Keratinocyte (primary cell): ENCODE measurements at regions not wholly inside any gene's neighbourhood (a gene's known extent, or its start where the extent isn't known, plus 50 kb on each side); places are given as distances from the start of the nearest gene placed in this dataset.

Experiments
- DNase-seq: peaks from one replicate; pipeline ENCODE4 v3.0.0-alpha.2; 2011; ENCODE audit warnings: low read depth, missing footprints, low spot score
- FAIRE-seq: peaks from 2 replicates; lab custom pipeline; 2011; peaks lifted over from hg19 to GRCh38; lab: Jason Lieb, UNC
- H2AFZ ChIP-seq: 2 replicates; pipeline ENCODE4 v1.6.0; 2012; ENCODE audit warnings: low read length, control low read depth, inconsistent platforms; ENCODE audit not compliant: control insufficient read depth
- H3K27ac ChIP-seq: 2 replicates; pipeline ENCODE4 v1.5.1; 2011; ENCODE audit warnings: low read length; ENCODE audit not compliant: control insufficient read depth, insufficient read depth
- H3K27me3 ChIP-seq: 3 replicates; pipeline ENCODE4 v1.6.0; 2011; ENCODE audit warnings: low read length; ENCODE audit not compliant: control insufficient read depth, insufficient read depth; ENCODE audit errors: extremely low read depth
- H3K36me3 ChIP-seq, 2 experiments: 2 replicates in 1 of 2; 3 replicates in 1 of 2; pipeline ENCODE4 v1.5.1; 2011; ENCODE audit warnings: low read length in 2 of 2, mild to moderate bottlenecking in 1 of 2; ENCODE audit not compliant: control insufficient read depth in 2 of 2, insufficient read depth in 2 of 2; ENCODE audit errors: extremely low read depth in 1 of 2
- H3K4me1 ChIP-seq: 3 replicates; pipeline ENCODE4 v1.5.1; 2011; ENCODE audit warnings: low read length; ENCODE audit not compliant: control insufficient read depth, insufficient read depth; ENCODE audit errors: extremely low read depth
- H3K4me2 ChIP-seq: 3 replicates; pipeline ENCODE4 v1.6.0; 2011; ENCODE audit warnings: low read depth, low read length; ENCODE audit not compliant: control insufficient read depth, insufficient read depth; ENCODE audit errors: extremely low read depth
- H3K4me3 ChIP-seq, 3 experiments: fragments of 200-600 bp in 1 of 3; sonication (generic) in 1 of 3; 2 replicates in 2 of 3; 3 replicates in 1 of 3; pipeline ENCODE4 v1.5.1; 2011 to 2016; ENCODE audit warnings: low read length in 3 of 3, mild to moderate bottlenecking in 3 of 3, control low read depth in 2 of 3, inconsistent platforms in 1 of 3, low read depth in 1 of 3, mixed read lengths in 1 of 3, mixed run types in 1 of 3, moderate library complexity in 1 of 3; ENCODE audit not compliant: control insufficient read depth in 2 of 3, insufficient read depth in 2 of 3; ENCODE audit errors: extremely low read depth in 1 of 3
- H3K79me2 ChIP-seq: 2 replicates; pipeline ENCODE4 v1.6.0; 2012; ENCODE audit warnings: low read length; ENCODE audit not compliant: control insufficient read depth, insufficient read depth
- H3K9ac ChIP-seq: 3 replicates; pipeline ENCODE4 v1.6.0; 2011; ENCODE audit warnings: low read length; ENCODE audit not compliant: control insufficient read depth, insufficient read depth; ENCODE audit errors: extremely low read depth
- H3K9me1 ChIP-seq: 3 replicates; pipeline ENCODE4 v1.6.0; 2011; ENCODE audit warnings: low read length; ENCODE audit not compliant: control insufficient read depth, insufficient read depth; ENCODE audit errors: extremely low read depth
- H3K9me3 ChIP-seq: 2 replicates; pipeline ENCODE4 v1.5.1; 2012; ENCODE audit warnings: low read depth, low read length; ENCODE audit not compliant: control insufficient read depth
- H4K20me1 ChIP-seq: 3 replicates; pipeline ENCODE4 v1.6.0; 2011; ENCODE audit warnings: low read length; ENCODE audit not compliant: control insufficient read depth, insufficient read depth; ENCODE audit errors: extremely low read depth
- EZH2 ChIP-seq: IDR thresholded peaks from one replicate; pipeline ENCODE4 v1.6.1; 2012; ENCODE audit warnings: inconsistent platforms, mild to moderate bottlenecking, low read length, moderate library complexity
- dilution Hi-C: fragments of 300-500 bp; cut with MboI; formaldehyde crosslinking; loops from one replicate; pipeline ENCODE4 v1.7.0; 2020; ENCODE audit warnings: low sequenced_read_pairs; ENCODE audit not compliant: extremely low pct_ligation_motif_present
- TF ChIP-seq, protein P1 (sequence below), 3 experiments: IDR thresholded peaks in 1 of 3; conservative IDR thresholded peaks in 1 of 3; optimal IDR thresholded peaks in 1 of 3; 2 replicates in 2 of 3; 3 replicates in 1 of 3; pipeline versions ENCODE3 to v1.5.1; 2011; ENCODE audit warnings: low read length in 3 of 3, mild to moderate bottlenecking in 3 of 3, moderate library complexity in 2 of 3, control low read depth in 1 of 3, inconsistent platforms in 1 of 3; ENCODE audit not compliant: insufficient read depth in 2 of 3; ENCODE audit errors: extremely low read depth in 1 of 3

DNA sequence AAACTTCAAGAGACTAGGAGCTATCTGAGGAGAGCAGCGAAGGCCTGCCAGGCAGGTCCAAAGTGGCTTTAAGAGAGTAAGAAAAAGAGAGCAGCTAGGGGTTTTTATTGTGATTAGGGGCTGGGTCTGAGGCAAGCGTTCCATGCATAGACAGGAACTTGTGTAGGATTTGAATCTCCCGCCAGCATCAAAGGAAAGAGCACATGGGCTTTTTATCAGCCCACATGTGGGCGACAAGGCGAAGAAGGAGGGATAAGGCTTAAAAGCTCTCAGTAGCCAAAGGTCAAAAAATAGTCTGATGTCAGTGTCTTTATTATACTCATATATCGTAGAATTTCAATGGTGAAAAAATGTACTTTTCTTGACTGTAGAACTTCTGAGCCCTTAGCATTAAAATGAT lies 178.5 kb upstream of the TMEFF2 start:
- no peaks in the 10 kb centered on the region for H3K79me2 ChIP-seq
- H3K9me1 ChIP-seq: no peaks in the 10 kb centered on the region
- TF ChIP-seq, protein P1, sequence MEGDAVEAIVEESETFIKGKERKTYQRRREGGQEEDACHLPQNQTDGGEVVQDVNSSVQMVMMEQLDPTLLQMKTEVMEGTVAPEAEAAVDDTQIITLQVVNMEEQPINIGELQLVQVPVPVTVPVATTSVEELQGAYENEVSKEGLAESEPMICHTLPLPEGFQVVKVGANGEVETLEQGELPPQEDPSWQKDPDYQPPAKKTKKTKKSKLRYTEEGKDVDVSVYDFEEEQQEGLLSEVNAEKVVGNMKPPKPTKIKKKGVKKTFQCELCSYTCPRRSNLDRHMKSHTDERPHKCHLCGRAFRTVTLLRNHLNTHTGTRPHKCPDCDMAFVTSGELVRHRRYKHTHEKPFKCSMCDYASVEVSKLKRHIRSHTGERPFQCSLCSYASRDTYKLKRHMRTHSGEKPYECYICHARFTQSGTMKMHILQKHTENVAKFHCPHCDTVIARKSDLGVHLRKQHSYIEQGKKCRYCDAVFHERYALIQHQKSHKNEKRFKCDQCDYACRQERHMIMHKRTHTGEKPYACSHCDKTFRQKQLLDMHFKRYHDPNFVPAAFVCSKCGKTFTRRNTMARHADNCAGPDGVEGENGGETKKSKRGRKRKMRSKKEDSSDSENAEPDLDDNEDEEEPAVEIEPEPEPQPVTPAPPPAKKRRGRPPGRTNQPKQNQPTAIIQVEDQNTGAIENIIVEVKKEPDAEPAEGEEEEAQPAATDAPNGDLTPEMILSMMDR (optimal IDR thresholded peaks at IDR 0.05 in 1 of 3, IDR thresholded peaks at IDR 0.05 in 1 of 3, conservative IDR thresholded peaks at IDR 0.05 in 1 of 3; ENCODE audit: extremely low read depth in 1 of 3, insufficient read depth in 2 of 3, low read length in 3 of 3): no peak
- no peaks in the 10 kb centered on the region for H4K20me1 ChIP-seq
- no peaks in the 10 kb centered on the region for H3K9me3 ChIP-seq
- H3K4me1 ChIP-seq: no peaks in the 10 kb centered on the region
- H2AFZ ChIP-seq: no peak overlapping the region
- H3K36me3 ChIP-seq: no peaks in the 10 kb centered on the region
- FAIRE-seq: no peak
- no peak overlapping the region for H3K4me2 ChIP-seq
- no peak overlapping the region for H3K27ac ChIP-seq
- no peak for DNase-seq
- no peaks in the 10 kb centered on the region for H3K27me3 ChIP-seq
- dilution Hi-C loops: no loop called here
- H3K4me3 ChIP-seq: no peak overlapping the region
- no peak overlapping the region for H3K9ac ChIP-seq

DNA sequence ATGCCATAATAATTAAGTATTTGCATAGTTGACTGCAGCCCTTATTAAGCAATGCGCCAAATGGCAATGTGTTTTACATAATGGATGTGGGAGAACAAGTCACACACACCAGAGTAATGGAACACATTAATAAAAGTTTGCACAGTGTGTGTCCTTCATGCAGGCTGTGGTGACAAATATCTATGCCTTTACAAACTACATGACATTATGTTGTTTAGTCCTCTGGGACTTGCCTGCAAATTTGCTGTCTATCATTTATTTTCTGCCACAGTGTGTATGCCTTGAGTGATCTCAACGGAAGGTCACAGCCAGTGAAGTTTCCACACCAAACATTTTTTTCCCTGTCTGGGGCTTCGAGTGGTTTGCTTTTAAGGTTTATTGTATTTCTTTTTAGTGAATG lies 175.2 kb upstream of the TMEFF2 start:
- FAIRE-seq: no peak
- no peak overlapping the region for H3K27ac ChIP-seq
- H3K4me3 ChIP-seq: no peak overlapping the region
- no peaks in the 10 kb centered on the region for H3K9me1 ChIP-seq
- no peaks in the 10 kb centered on the region for H3K9me3 ChIP-seq
- no peaks in the 10 kb centered on the region for H4K20me1 ChIP-seq
- no peaks in the 10 kb centered on the region for H3K79me2 ChIP-seq
- H3K36me3 ChIP-seq: no peaks in the 10 kb centered on the region
- dilution Hi-C loops: no loop called here
- H3K4me1 ChIP-seq: no peaks in the 10 kb centered on the region
- H3K27me3 ChIP-seq: no peaks in the 10 kb centered on the region
- TF ChIP-seq, protein P1 (optimal IDR thresholded peaks at IDR 0.05 in 1 of 3, IDR thresholded peaks at IDR 0.05 in 1 of 3, conservative IDR thresholded peaks at IDR 0.05 in 1 of 3; ENCODE audit: extremely low read depth in 1 of 3, insufficient read depth in 2 of 3, low read length in 3 of 3): no peak
- no peak for TF ChIP-seq EZH2
- H2AFZ ChIP-seq: no peak overlapping the region
- H3K4me2 ChIP-seq: no peak overlapping the region
- no peak for DNase-seq
- H3K9ac ChIP-seq: no peak overlapping the region
